GM12891 (cell line): ENCODE measurements at regions not wholly inside any gene's neighbourhood (a gene's known extent, or its start where the extent isn't known, plus 50 kb on each side); places are given as distances from the start of the nearest gene placed in this dataset.
"Not testable (repeated sequence)": the region's sequence is repeated elsewhere in the genome, so short reads cannot be mapped to it uniquely, and the experiment has no call there.

Experiments used
- DNase-seq: peaks from one replicate; pipeline ENCODE4 v3.0.0; 2011; ENCODE audit warnings: low spot score; ENCODE audit not compliant: insufficient read length
- FAIRE-seq: peaks from 2 replicates; lab custom pipeline; 2011; peaks lifted over from hg19 to GRCh38; lab: Jason Lieb, UNC
- PAX5 ChIP-seq: IDR thresholded peaks from 2 replicates; pipeline ENCODE4 v1.6.1; 2011; ENCODE audit warnings: low read length, moderate library complexity, mild to moderate bottlenecking; ENCODE audit not compliant: insufficient read depth, severe bottlenecking
- POLR2A ChIP-seq: IDR thresholded peaks from 2 replicates; pipeline ENCODE4 v1.6.1; 2011; ENCODE audit warnings: low read depth, low read length, control low read depth
- POLR2AphosphoS5 ChIP-seq: IDR thresholded peaks from 2 replicates; pipeline ENCODE4 v1.6.1; 2011; ENCODE audit warnings: low read depth, low read length, control low read depth
- POU2F2 ChIP-seq: IDR thresholded peaks from 2 replicates; pipeline ENCODE4 v1.6.1; 2011; ENCODE audit warnings: low read depth, mild to moderate bottlenecking, control low read depth, low read length, moderate library complexity
- SPI1 ChIP-seq: IDR thresholded peaks from 2 replicates; pipeline ENCODE4 v1.6.1; 2011; ENCODE audit warnings: low read depth, low read length, control low read depth
- TAF1 ChIP-seq: IDR thresholded peaks from 2 replicates; pipeline ENCODE4 v1.6.1; 2011; ENCODE audit warnings: low read depth, low read length, control low read depth

- FAIRE-seq (no peak), DNase-seq (no peak)
- TF ChIP-seq PAX5 (no peak), SPI1 (no peak), TAF1 (no peak), POLR2A (no peak), POU2F2 (no peak)
Observed at GRCh38 chr13:110989331-110989730, 74.5 kb upstream of the ANKRD10 start.

- DNase-seq (no peak), FAIRE-seq (no peak)
- no peak for TF ChIP-seq POLR2AphosphoS5
Observed at GRCh38 chr13:110985541-110985940, 70.7 kb upstream of the ANKRD10 start.

- TF ChIP-seq POU2F2 (no peak), POLR2A (no peak), TAF1 (no peak)
- FAIRE-seq, result no peak
- no peak for DNase-seq
Observed at GRCh38 chr13:110984798-110985197, 69.9 kb upstream of the ANKRD10 start.

- TF ChIP-seq SPI1 (no peak), TAF1 (no peak), POLR2A (no peak), PAX5 (no peak), POU2F2 (no peak), POLR2AphosphoS5 (no peak)
- DNase-seq (no peak), FAIRE-seq (no peak)
Observed at GRCh38 chr13:110984381-110984780, 69.5 kb upstream of the ANKRD10 start.

- TF ChIP-seq POLR2A, result no peak
- DNase-seq (no peak), FAIRE-seq (no peak)
Observed at GRCh38 chr13:110983241-110983640, 68.4 kb upstream of the ANKRD10 start.

- TF ChIP-seq SPI1 (no peak), POLR2A (no peak), POU2F2 (no peak), PAX5 (no peak), TAF1 (no peak), POLR2AphosphoS5 (no peak)
- DNase-seq, result no peak
- no peak for FAIRE-seq
Observed at GRCh38 chr13:110981379-110981778, 66.5 kb upstream of the ANKRD10 start.

GRCh38 chr13:110980921-110981320, 66.1 kb upstream of the ANKRD10 start:
- no peak for FAIRE-seq
- TF ChIP-seq POLR2AphosphoS5, result no peak
- no peak for TF ChIP-seq POU2F2
- no peak for TF ChIP-seq TAF1
- TF ChIP-seq PAX5, result no peak
- TF ChIP-seq POLR2A, result no peak
- TF ChIP-seq SPI1, result no peak

GRCh38 chr13:110979149-110979548, 64.3 kb upstream of the ANKRD10 start:
- not testable (repeated sequence) for DNase-seq, FAIRE-seq

More at GRCh38 chr13:110980921-110981320, 66.1 kb upstream of the ANKRD10 start:
- no peak for DNase-seq

- TF ChIP-seq PAX5 (no peak), POLR2A (no peak), TAF1 (no peak), SPI1 (no peak), POLR2AphosphoS5 (no peak)
- DNase-seq (no peak), FAIRE-seq (no peak)
Observed at GRCh38 chr13:110978390-110978789, 63.5 kb upstream of the ANKRD10 start.

- TF ChIP-seq PAX5 (no peak), POLR2AphosphoS5 (no peak), TAF1 (no peak), POLR2A (no peak), POU2F2 (no peak), SPI1 (no peak)
- FAIRE-seq, result no peak
Observed at GRCh38 chr13:110976785-110977184, 61.9 kb upstream of the ANKRD10 start.

GRCh38 chr13:110973007-110973700, 58.3 kb upstream of the ANKRD10 start:
- FAIRE-seq, result no peak
- no peak for DNase-seq
- TF ChIP-seq TAF1 (no peak), POLR2AphosphoS5 (no peak), POU2F2 (no peak), SPI1 (no peak), POLR2A (no peak), PAX5 (no peak)

More at GRCh38 chr13:110976785-110977184, 61.9 kb upstream of the ANKRD10 start:
- DNase-seq, result no peak

GRCh38 chr13:110971486-110971885, 56.6 kb upstream of the ANKRD10 start:
- TF ChIP-seq SPI1, result no peak
- no peak for TF ChIP-seq POLR2AphosphoS5
- TF ChIP-seq PAX5, result no peak
- no peak for TF ChIP-seq TAF1
- TF ChIP-seq POU2F2, result no peak
- no peak for TF ChIP-seq POLR2A
- no peak for DNase-seq
- no peak for FAIRE-seq

- not testable (repeated sequence) for FAIRE-seq
Observed at GRCh38 chr13:110967156-110967855, 52.4 kb upstream of the ANKRD10 start.

More at GRCh38 chr13:110967156-110967855, 52.4 kb upstream of the ANKRD10 start:
- not testable (repeated sequence) for DNase-seq
